ENCODE measurements at regions not wholly inside any gene's neighbourhood (a gene's known extent, or its start where the extent isn't known, plus 50 kb on each side); places are given as distances from the start of the nearest gene placed in this dataset.

DNA sequence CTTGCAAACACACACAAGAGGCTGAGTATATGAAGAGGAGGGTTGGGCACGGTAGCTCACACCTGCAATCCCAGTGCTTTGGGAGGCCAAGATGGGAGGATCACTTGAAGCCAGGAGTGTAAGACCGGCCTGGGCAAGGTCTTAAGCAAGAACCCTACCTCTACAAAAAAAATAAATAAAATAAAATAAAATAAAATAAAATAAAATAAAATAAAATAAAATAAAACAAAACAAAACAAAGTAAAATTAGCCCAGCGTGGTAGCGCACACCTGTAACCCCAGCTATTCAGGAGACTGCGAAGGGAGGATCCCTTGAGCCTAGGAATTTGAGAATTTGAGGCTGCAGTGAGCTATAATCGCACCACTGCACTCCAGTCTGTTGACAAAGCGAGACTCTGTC, 337.9 kb downstream of the SHANK2 start:
- no peak for DNase-seq (ENCODE audit: low read depth in 1 of 2, low spot score in 1 of 2)

DNA sequence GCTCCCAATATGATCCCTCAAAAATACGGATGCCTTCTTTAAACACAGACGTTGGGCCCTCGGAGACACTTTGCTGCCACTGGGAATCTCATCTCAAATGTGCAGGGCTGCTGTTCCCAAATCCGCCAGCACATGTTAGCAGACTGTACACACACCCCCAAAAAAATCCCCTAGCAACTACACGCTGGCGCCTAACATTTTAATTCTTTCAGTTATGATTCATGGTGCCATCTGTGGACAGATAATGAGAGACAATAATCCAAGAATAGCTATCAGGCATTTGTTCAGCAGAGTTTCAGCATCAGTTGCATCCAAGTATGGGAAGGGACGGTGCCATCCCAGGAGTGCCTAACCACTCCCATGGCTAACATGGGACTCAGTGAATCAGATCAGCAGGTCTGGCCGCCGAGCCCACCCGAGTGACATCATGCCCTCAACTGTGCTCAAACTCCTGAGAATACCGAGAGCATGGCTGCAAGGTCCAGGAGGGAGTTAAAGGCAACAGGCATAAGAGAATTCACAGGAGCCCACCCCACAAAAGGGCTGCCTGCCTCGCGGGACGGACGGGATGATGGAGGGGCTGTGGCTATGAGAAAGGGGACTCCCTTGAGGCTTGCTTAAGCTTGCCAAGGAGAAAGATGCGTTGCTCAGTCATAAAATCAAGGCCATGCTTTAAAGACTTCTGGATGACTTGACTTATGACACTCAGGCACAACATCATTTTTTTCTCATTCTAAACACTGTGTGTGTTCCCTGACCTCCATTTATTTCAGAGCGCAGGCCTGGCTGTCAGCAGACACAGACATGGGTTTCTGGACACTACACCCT, 337.0 kb downstream of the SHANK2 start:
- no peak for DNase-seq (ENCODE audit: low read depth in 1 of 2, low spot score in 1 of 2)

DNA sequence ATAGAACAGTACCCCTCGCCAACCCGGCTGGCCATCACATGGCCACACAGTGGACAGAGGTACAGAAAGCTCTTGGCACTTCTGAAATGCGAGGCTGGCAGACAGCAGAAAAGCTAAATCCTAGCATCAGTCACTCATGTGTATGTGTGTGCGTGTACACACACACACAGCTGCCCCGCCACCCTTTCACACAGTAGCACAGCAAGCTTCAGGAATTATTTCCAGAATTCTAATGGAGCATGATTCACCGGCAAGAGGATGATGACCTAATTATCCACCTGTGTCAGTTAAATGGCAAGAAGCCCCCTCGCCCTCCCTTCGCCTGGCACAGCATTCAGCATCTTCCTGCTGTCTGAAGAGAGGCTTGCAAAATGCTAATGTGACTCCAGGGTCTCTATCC, 336.0 kb downstream of the SHANK2 start:
- no peak for DNase-seq (ENCODE audit: low read depth in 1 of 2, low spot score in 1 of 2)

DNA sequence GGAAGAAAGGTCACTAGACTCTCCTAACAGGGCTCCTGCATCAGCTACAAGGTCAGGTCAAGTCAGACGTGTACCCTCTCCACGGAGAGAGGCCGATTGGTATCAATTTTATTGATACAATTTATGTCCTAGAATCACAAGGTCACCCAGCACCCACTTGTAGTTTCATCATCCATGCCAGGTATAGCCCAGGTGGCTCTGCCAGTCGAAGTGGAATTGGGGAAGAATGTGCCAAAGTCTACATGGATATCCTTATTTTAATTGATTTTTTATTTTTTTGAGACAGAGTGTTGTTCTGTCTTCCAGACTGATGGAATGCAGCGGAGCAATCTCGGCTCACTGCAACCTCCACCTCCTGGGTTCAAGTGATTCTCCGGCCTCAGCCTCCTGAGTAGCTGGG, 334.1 kb downstream of the SHANK2 start:
- DNase-seq (ENCODE audit: low read depth in 1 of 2, low spot score in 1 of 2): no peak

DNA sequence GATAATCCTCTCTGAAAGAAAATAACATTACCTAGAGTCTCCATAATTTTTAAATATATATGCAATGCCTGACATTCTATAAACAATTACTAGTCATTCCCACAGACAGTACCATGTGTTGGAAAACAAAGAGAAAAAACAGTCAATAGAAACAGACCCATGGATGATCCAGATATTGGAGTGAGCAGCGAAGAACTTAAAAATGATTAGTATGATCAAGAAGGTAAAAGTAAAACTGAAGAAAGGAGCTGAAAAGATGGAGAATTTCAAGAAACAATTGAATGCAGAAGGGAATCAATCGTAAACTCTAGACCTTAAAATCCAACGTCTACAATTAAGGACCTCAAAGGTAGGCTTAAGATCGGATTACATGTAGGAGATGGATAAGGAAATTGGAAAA, 330.6 kb downstream of the SHANK2 start:
- DNase-seq (ENCODE audit: low read depth in 1 of 2, low spot score in 1 of 2): no peak

DNA sequence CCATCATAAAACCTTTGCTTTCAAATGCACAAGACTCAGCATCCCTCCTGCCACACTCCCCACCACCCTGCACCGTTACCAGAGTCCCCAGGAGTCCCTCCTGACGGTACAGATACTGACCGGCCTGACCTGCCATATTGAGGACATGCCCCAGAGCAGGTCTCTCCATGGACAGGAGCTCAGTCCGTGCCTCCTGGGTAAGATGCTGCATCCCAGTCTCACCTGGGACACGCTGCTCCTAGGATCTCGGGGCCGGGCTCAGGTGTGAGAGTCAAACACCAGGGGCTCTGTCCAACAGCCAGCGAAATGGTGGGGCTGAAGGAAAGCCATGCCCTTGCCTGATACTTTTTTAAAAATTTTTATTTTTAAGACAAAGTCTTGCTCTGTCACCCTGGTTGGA, 328.3 kb downstream of the SHANK2 start:
- no peak for DNase-seq (ENCODE audit: low read depth in 1 of 2, low spot score in 1 of 2)

DNA sequence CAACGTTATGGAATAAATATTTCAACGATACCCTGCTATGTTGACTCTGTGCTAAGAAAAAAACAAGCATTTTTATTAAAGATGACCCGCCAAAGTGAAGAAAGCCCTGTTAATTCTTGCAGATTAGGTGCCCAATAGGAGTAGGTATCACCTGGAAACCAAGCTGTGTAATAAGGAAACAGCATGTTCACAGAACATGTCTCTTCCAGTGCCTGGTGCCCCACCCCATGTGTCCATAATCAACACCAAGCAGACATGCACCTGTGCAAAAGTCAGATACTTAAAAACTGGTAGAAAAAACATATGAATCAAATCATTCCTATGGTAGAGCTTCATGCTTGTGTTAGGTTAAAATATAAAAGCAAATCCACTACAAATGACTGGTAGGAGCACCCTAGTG, 327.1 kb downstream of the SHANK2 start:
- no peak for DNase-seq (ENCODE audit: low read depth in 1 of 2, low spot score in 1 of 2)

DNA sequence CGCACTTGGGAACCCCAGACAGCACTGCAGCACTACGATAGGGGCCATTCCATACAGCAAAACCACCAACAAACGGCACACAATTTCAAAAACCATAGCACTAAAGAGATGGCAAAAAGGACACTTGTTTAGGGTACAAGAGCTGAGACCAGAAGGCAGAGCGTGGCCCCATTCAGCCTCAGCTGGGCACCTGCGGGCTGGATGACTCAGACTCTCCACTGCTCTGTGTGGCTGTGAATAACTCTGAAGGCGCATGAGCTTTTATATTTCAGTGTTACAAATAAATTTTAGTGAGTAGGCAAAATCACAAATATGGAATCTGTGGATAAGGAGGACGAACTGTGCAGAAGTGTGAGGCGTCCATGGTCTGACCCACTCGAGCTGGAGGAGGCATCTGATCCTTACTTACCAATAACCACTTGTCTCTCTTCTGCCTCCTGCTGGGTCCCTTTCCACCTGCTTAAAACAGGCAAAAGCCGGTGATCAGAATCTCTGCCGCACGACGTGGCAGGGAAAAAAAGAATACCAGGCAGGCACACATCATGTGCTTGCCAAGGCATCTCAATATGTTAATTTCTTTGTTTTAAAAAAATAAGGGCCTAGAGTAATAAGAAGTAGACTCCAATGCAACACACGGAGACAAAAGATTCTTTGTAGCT, 325.7 kb downstream of the SHANK2 start:
- DNase-seq (ENCODE audit: low read depth in 1 of 2, low spot score in 1 of 2): no peak

DNA sequence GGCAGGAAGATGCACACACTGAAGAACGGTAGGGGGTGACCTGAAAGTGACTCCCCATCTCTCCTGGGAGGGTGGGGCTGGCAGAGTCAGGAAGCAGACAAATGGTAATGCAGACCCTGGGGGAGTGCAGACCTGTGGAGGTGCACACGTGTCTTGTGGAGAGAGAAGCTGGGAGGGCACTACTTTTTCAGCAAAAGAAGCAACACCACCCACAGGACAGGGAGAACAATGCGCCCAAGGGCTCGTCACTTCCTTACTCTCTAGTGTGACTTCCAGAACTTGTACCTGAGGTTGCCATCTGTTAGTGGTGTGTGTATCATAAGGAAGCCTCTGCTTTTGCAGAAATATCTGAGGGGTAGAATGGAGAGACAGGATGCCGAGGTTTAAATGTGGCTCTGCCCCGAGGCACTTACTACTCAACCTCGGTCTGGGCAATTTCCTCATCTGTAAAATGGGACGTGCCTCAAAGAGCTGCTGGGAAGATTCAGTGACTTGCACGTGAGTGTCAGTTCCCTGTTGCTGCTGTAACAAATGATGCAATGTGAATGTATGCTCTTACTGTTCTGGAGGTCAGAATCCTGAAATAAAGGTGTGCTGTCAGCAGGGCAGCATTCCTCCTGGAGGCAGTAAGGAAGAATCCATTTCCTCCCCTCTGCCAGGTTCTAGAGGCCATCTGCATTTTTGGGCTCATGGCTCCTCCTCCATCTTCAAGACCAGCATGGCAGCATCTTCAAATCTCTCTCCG, 323.4 kb downstream of the SHANK2 start:
- DNase-seq (ENCODE audit: low read depth in 1 of 2, low spot score in 1 of 2): no peak

DNA sequence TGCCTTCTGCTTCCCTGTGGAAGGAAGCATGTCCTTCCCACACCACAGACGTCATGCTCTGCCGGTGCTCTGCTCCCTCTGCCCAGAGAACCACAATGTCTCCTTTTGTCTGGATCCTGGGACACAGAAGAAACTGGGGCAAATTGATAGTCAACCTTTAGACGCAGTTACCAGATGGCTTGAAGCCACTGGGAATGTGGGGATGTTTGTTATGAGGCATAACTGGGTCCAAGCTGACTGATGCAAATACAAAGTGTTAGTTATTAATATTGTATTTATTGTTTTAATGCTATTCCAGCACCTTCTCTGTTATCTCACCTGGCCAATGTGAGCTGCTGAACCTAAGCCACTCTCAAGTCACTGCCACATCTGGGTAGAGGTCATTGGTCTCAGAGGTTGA, 322.2 kb downstream of the SHANK2 start:
- no peak for DNase-seq (ENCODE audit: low read depth in 1 of 2, low spot score in 1 of 2)

DNA sequence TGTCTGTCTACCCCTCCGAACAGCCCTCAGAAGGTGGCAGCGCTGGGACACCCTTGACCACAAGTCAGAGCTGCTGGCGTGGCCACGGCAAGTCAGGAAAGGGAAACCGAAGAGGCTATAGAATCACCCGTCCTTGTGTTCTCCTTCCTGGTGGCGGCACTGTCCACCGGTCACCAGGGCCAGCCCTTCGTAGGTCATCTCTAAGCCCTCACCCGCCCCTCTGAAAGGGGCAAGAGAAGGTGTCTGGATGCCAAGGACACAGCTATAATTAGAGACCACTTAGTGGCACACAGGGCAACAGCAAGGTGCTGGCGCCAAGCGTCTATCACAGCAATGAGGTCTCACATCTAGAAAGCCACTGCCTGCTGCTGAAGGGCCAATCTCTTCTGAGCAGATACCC, 320.9 kb downstream of the SHANK2 start:
- DNase-seq (ENCODE audit: low read depth in 1 of 2, low spot score in 1 of 2): no peak

DNA sequence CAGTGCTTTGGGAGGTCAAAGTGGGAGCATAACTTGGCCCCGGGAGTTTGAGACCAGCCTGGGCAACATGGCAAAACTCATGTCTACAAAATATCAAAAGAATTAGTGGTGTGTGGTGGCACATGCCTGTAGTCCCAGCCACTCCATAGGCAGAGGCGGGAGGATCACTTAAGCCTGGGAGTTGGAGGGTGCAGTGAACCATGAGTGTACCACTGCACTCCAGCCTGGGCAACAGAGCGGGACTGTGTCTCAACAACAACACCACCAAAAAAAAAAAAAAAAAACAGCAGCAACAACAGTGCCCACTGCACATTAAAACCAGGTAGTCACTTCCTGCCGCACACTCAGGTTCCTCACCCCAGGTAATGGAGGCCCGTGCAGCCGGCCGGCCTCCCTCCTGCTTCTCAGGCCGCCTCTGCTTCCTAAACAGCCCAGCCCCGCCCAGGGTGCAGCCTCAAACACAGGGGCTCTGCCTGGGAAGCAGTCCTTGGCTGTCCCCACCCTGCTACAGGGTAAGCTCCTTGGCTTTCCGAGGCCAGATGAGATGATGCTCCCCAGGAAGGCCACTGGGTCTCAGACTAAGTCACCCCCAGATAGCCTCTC, 318.3 kb downstream of the SHANK2 start:
- no peak for DNase-seq (ENCODE audit: low read depth in 1 of 2, low spot score in 1 of 2)

DNA sequence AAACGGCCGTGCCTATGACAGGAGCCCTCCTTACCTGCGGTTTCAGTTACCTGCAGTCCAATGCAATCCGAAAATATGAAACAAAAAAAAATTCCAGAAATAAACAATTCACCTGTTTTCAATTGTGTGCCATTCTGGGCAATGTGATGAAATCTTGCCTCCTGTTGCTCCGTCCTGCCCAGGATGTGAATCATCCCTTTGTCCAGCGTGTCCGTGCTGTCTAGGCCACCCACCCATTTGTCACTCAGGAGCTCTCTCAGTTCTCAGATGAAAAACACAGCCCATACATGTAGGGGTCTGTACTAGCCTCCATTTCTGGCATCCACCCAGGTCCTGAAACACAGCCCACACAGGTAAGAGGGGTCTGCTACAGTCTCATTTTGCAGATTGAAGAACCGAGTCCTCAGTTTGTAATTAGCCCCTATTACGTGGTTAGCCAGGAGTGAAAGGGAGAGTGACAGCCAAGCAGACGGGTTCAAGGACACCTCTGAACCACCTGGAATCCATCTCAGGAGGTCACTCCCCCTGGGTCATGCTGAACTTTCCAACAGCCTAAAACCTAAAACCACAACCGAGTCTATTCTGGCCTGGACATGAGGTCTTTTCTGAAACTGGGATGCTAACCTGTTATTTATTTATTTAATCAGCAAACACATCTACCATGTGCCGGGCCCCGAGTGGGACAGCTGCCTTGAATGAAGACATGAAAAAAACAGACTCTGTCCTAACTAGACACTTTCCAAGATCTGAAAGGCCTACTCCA, 317.2 kb downstream of the SHANK2 start:
- DNase-seq (ENCODE audit: low read depth in 1 of 2, low spot score in 1 of 2): no peak

DNA sequence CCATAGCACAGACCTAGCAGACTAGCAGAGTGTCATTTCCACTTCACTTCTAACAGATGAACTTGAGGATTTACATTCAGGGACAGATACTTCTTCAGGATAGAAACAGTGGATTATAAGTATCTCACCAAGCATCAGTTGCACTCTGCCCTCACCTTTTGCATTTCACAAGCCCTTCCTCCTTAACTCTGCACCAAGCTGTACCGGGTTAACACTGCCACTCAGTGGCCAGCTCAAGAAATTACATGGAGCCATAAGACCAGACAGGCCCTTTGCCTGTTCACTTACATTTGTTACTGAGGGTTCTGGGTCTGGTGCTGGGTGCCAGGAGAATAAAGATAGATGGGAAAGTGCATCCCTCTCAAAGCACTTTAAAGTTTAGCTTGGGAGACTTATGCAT, 309.8 kb downstream of the SHANK2 start:
- no peak for DNase-seq (ENCODE audit: low read depth in 1 of 2, low spot score in 1 of 2)

DNA sequence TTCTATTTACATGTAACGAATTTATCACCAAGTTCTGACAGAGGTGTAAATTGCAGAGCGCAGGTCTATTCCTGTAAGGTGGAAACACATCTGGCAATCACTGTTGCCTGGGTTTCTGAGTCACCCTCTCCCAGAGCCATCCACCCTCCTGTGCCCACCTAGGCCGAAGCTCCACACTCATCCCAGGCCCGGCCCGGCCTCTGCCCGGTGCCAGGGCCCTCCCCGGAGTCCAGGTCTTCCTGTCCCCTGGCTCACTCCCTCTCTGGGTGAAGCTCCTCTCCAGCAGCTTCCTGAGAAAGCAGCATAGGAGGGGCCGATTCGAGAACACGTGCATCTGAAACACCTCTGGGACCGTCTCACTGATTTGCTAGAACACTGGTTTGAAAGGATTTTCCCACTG, 308.2 kb downstream of the SHANK2 start:
- DNase-seq (ENCODE audit: low read depth in 1 of 2, low spot score in 1 of 2): no peak

DNA sequence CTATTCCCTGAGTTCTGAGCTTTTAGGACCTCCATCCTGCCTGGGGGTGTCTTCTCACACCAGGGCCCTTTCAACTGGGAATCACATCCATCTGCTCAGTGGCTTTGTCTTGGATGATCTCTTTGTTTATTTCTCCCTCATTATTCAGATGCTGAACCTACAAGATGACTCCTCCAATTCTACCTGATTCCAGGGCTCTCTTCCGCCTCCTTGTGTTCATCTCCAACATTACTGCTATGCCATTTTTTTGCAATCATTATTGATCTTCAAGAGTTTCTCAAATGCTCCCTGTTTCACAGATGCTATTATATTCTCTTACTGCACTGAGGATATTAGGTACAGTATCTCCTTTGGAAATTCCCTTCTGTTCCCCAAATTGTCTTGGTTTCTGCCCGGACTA, 307.7 kb downstream of the SHANK2 start:
- DNase-seq (ENCODE audit: low read depth in 1 of 2, low spot score in 1 of 2): no peak

DNA sequence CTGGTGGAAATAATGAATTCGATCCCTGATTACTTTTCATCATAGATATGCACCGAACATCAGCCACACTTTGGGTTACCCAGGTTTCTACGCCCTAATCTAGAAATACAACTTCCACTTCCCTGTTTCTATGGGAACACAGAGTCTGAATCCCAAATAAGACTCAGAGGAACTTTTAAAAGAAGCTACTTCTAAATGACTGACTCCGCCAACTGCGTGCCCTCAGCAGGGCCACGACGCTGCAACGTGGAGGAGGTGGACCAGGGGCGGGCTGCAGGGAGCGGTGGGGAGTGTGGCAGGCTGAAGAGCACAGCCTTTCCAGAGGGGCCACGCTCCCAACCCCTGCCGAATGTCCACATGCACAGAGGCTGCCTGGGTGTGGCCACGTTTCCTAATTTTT, 304.0 kb downstream of the SHANK2 start:
- DNase-seq (ENCODE audit: low read depth in 1 of 2, low spot score in 1 of 2): no peak

DNA sequence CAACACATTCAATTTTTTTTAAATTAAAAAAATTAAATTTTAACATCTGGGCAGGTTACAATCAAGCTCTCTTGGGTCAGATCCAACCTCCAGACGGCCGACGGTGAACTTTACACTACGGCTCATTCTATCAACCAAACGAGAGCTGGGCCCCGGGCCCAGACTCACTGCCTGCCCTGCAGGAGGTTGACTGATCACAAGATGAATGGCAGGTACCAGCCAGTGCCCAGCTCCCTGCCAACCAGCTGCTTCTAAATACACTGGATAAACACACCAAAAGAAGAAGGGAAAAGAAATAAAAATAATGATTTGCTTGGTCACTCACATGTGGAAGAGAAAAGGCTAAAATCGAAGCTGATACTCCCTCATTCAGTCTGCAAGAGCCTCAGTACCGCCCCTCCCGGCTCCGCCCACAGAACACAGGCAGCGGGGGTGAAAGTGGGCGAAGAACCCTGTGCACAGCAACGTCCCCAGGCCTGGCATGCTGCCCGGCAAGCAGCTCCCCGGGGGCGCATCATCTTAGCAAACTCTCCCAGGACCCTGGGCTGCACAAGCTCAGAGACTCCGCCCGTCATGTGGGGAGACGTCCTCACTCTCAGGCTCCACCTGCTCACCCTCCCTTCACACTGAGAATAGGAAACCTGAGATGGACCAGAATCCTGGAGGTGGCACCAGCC, 303.4 kb downstream of the SHANK2 start:
- no peak for DNase-seq (ENCODE audit: low read depth in 1 of 2, low spot score in 1 of 2)

DNA sequence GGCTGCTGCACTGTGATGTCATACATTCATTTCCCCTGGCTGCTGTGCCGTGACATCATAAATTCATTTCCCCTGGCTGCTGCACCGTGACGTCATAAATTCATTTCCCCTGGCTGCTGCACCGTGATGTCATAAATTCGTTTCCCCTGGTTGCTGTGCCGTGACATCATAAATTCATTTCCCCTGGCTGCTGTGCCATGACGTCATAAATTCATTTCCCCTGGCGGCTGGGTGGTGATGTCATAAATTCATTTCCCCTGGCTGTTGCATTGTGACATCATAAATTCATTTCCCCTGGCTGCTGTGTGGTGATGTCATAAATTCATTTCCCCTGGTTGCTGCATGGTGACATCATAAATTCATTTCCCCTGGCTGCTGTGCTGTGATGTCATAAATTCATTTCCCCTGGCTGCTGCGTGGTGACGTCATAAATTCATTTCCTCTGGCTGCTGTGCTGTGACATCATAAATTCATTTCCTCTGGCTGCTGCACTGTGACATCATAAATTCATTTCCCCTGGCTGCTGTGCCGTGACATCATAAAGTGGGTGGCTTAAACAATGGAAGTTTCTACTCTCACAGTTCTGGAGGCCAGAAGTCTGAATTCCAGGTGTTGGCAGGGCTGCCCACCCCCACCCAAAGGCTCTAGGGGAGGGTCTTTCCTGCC, 301.1 kb downstream of the SHANK2 start:
- no peak for DNase-seq (ENCODE audit: low read depth in 1 of 2, low spot score in 1 of 2)

DNA sequence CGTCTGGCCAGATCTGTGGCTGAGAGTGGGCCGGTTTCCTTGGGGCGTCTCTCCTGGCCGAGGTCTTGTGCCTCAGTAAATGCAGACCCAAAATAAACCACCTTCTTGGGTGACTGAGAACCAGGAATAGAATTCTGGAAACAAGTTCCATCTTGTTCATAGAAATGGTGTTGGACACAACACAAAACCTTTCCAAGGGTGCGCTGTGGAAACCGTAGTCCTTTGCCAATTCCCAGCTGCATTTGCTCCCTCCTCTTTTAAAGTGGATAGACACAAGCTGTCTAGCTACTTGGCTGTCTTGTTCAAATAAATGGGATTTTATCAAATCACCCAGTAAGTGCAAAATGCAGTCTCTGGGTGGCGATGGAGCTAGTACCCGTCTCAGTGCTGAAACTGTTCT, 300.2 kb downstream of the SHANK2 start:
- DNase-seq (ENCODE audit: low read depth in 1 of 2, low spot score in 1 of 2): no peak
